Gastrocnemius medialis (tissue), 4 donors: ENCODE measurements at regions not wholly inside any gene's neighbourhood (a gene's known extent, or its start where the extent isn't known, plus 50 kb on each side); places are given as distances from the start of the nearest gene placed in this dataset.

Source experiments
- POLR2A ChIP-seq, 2 donors: fragments of 450-650 bp; IDR thresholded peaks; one replicate each; pipeline ENCODE4 v1.6.1; 2017; ENCODE audit warnings: antibody characterized with exemption in 2 of 2, mild to moderate bottlenecking in 2 of 2, moderate library complexity in 2 of 2
- TF ChIP-seq, protein P1 (sequence below), 5 experiments: fragments of 450-650 bp in 3 of 5; fragments of 200-600 bp in 2 of 5; sonication (generic) in 2 of 5; IDR thresholded peaks in 4 of 5; conservative IDR thresholded peaks in 1 of 5; 1 replicate in 4 of 5; 2 replicates in 1 of 5; pipeline ENCODE4 v1.5.1; 2016 to 2019; ENCODE audit warnings: antibody characterized with exemption in 5 of 5, mild to moderate bottlenecking in 3 of 5, moderate library complexity in 3 of 5

DNA sequence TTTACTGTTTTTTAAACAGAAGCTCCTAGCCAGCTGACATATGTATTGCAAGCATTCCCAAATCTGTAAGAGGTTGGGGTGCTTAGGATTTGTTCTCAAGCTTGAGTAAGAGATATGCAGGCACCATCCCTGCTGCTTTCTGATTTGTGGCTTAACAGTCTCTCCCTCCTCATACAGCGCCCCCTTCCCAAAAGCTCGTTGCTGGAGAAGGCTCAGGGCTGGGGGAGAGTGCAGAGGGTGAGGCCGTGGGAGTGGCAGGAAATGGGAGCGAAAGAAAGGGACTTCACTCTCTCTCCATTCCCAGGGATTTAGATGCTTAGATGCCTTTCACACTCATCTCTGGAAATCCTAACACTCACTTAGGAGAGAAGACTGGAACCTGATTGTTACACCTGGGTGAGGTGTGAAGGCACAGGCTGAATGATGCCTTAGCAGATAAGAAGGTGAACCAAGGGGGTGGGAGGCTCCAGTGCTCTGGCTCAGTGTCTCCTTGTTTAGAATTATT is 172.0 kb downstream of the C12orf75 start:
- TF ChIP-seq, protein P1, sequence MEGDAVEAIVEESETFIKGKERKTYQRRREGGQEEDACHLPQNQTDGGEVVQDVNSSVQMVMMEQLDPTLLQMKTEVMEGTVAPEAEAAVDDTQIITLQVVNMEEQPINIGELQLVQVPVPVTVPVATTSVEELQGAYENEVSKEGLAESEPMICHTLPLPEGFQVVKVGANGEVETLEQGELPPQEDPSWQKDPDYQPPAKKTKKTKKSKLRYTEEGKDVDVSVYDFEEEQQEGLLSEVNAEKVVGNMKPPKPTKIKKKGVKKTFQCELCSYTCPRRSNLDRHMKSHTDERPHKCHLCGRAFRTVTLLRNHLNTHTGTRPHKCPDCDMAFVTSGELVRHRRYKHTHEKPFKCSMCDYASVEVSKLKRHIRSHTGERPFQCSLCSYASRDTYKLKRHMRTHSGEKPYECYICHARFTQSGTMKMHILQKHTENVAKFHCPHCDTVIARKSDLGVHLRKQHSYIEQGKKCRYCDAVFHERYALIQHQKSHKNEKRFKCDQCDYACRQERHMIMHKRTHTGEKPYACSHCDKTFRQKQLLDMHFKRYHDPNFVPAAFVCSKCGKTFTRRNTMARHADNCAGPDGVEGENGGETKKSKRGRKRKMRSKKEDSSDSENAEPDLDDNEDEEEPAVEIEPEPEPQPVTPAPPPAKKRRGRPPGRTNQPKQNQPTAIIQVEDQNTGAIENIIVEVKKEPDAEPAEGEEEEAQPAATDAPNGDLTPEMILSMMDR (IDR thresholded peaks at IDR 0.05 in 4 of 5, conservative IDR thresholded peaks at IDR 0.05 in 1 of 5): no peak
- TF ChIP-seq POLR2A (IDR thresholded peaks at IDR 0.05): no peak
